ENCODE measurements at regions not wholly inside any gene's neighbourhood (a gene's known extent, or its start where the extent isn't known, plus 50 kb on each side); places are given as distances from the start of the nearest gene placed in this dataset.
"Not testable (repeated sequence)": the region's sequence is repeated elsewhere in the genome, so short reads cannot be mapped to it uniquely, and the experiment has no call there.

GRCh38 chr4:180356766-180357165 lies 1886.4 kb upstream of the TENM3 start:
- H3K9me3 ChIP-seq (ENCODE audit: severe bottlenecking): no peaks in the 10 kb centered on the region
- H3K36me3 ChIP-seq: no peaks in the 10 kb centered on the region
- TF ChIP-seq CTCF (IDR thresholded peaks at IDR 0.05; ENCODE audit: low read depth, low read length): no peak
- H3K4me3 ChIP-seq (ENCODE audit: low read depth, low read length): no peak overlapping the region
- DNase-seq: no peak
- H3K27me3 ChIP-seq (ENCODE audit: insufficient read depth, low read depth, severe bottlenecking): no peaks in the 10 kb centered on the region
- no peak overlapping the region for H3K27ac ChIP-seq

GRCh38 chr4:180360113-180360512 lies 1883.1 kb upstream of the TENM3 start:
- H3K4me3 ChIP-seq (ENCODE audit: low read depth, low read length); H3K36me3 ChIP-seq; H3K27ac ChIP-seq; DNase-seq; H3K27me3 ChIP-seq (ENCODE audit: insufficient read depth, low read depth, severe bottlenecking); H3K9me3 ChIP-seq (ENCODE audit: severe bottlenecking): not testable (repeated sequence)

- Histone ChIP-seq H3K27me3 (ENCODE audit: insufficient read depth, low read depth, severe bottlenecking) (no peaks in the 10 kb centered on the region), H3K36me3 (no peaks in the 10 kb centered on the region), H3K4me3 (ENCODE audit: low read depth, low read length) (no peak overlapping the region), H3K9me3 (ENCODE audit: severe bottlenecking) (no peaks in the 10 kb centered on the region), H3K27ac (no peak overlapping the region)
- TF ChIP-seq CTCF (IDR thresholded peaks at IDR 0.05; ENCODE audit: low read depth, low read length): no peak
- no peak for DNase-seq
Measured at GRCh38 chr4:180363815-180364214, 1879.4 kb upstream of the TENM3 start.

- DNase-seq: no peak
Measured at GRCh38 chr4:180372691-180373090, 1870.5 kb upstream of the TENM3 start.

GRCh38 chr4:180377741-180378140 lies 1865.5 kb upstream of the TENM3 start:
- Histone ChIP-seq H3K27ac (no peak overlapping the region), H3K4me3 (ENCODE audit: low read depth, low read length) (no peak overlapping the region), H3K9me3 (ENCODE audit: severe bottlenecking) (no peaks in the 10 kb centered on the region), H3K36me3 (no peaks in the 10 kb centered on the region), H3K27me3 (ENCODE audit: insufficient read depth, low read depth, severe bottlenecking) (no peaks in the 10 kb centered on the region)
- no peak for TF ChIP-seq CTCF (IDR thresholded peaks at IDR 0.05; ENCODE audit: low read depth, low read length)
- no peak for DNase-seq

More at GRCh38 chr4:180372691-180373090, 1870.5 kb upstream of the TENM3 start:
- H3K36me3 ChIP-seq: no peaks in the 10 kb centered on the region
- no peaks in the 10 kb centered on the region for H3K27me3 ChIP-seq (ENCODE audit: insufficient read depth, low read depth, severe bottlenecking)
- H3K4me3 ChIP-seq (ENCODE audit: low read depth, low read length): no peak overlapping the region
- H3K9me3 ChIP-seq (ENCODE audit: severe bottlenecking): no peaks in the 10 kb centered on the region
- H3K27ac ChIP-seq: no peak overlapping the region
- TF ChIP-seq CTCF (IDR thresholded peaks at IDR 0.05; ENCODE audit: low read depth, low read length): no peak

GRCh38 chr4:180380733-180381132 lies 1862.5 kb upstream of the TENM3 start:
- no peak for TF ChIP-seq CTCF (IDR thresholded peaks at IDR 0.05; ENCODE audit: low read depth, low read length)
- DNase-seq: no peak
- Histone ChIP-seq H3K27ac (no peak overlapping the region), H3K4me3 (ENCODE audit: low read depth, low read length) (no peak overlapping the region), H3K36me3 (no peaks in the 10 kb centered on the region), H3K9me3 (ENCODE audit: severe bottlenecking) (no peaks in the 10 kb centered on the region), H3K27me3 (ENCODE audit: insufficient read depth, low read depth, severe bottlenecking) (no peaks in the 10 kb centered on the region)
